DMS 273 treated with DMSO at 0.1 percent for 48 hours (cell line): ENCODE measurements at regions not wholly inside any gene's neighbourhood (a gene's known extent, or its start where the extent isn't known, plus 50 kb on each side); places are given as distances from the start of the nearest gene placed in this dataset.
"Not testable (repeated sequence)": the region's sequence is repeated elsewhere in the genome, so short reads cannot be mapped to it uniquely, and the experiment has no call there.

Source experiments
- DNase-seq: peaks from one replicate; lab custom pipeline; 2025; lab: John Stamatoyannopoulos, UW

DNA sequence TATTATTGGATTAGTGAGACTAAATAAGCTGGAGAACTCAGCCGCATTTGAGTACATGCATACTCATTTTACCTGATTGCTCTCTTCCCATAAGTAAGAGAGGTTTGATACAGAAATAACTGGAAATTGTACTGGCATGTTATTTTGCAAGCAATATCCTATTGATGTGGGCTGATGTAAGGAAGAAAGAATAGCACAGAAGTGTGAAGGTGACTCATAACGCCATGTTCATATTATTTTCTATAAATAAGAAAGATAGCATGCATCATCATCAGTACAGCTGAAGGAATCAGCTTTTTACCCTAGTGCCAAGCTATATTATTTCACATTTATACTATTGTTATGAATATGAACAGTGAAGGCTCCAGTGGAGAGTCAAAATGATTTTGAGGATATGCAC, 138.3 kb upstream of the FAM47A start:
- DNase-seq = no peak

DNA sequence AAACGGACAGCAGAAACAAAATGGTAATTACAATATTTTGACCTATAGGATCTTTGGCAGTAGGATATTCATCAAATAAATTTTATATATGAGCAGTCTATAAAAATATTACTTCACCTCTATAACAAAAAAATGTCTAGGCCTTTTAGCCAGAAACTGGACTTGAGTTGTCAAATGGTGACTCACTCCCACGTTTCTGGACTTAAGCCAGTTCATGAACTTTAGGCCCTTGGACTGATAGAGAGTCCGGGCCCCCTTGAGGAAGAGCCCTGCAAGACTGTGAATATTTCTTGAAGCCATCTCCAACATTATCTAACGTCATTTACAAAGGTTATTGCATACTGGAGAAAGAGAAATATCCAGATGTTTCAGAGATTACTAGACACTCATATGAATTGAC, 106.8 kb upstream of the FAM47A start:
- no peak for DNase-seq

- not testable (repeated sequence) for DNase-seq
These were observed 98.0 kb upstream of the FAM47A start for GRCh38 chrX:34230156-34230555.

- DNase-seq = no peak
These were observed 95.7 kb upstream of the FAM47A start for GRCh38 chrX:34227804-34228203.

DNA sequence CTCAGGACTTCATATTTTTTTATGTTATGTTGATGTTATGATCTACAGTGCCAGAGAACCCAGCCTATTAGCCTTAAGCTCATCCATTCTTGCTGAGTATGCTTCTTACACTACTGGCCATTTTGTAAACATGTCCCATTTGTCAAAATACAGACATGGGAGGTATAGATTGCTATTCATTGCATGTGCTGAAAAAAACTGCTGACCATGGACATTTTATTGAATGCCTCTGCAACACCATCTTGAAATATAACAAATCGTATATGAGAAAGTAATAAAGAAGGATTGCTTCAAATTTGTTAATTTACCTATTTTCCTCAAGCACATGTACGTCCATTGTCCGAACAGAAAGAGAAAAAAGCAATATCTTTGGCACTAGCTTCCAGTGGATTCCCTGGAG, 91.5 kb upstream of the FAM47A start:
- DNase-seq = no peak

DNA sequence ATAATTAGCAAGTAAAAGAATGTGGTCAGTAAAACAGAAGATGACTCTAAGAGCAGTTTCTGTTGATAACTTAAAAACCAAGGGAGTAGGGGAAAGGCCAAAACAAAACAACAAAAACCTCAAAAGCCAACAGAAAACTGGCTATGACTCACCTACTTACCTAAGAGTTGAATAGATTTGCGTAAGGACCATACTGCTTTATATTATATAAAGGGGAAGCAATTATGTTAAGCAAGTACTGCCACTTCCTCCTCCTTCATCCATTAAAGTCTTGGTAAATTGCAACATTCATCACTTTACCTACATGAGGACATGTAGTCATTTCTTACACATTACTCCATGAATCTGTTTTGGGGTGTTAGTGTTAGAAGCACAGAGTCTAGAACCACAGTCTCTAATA, 85.9 kb upstream of the FAM47A start:
- no peak for DNase-seq

DNA sequence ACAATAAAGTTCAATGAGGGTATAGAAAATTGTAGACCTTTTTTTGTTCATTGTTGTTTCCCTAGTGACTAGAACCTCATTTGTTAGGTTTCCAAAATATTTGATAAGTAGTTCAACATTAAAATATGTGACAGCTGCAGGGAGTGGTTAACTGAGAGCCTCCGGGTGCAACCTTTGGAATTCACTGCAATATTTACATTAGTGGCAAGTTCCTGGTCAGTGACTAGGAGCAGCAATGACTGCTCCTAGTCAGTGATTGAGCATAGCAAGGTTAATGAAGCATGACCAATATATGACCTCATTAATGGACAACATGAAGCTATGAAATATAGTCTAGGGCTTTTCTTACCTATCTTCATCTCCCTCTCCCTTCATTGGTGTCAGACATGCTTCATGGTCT, 65.8 kb upstream of the FAM47A start:
- no peak for DNase-seq
